MM.1S (cell line): ENCODE measurements at regions not wholly inside any gene's neighbourhood (a gene's known extent, or its start where the extent isn't known, plus 50 kb on each side); places are given as distances from the start of the nearest gene placed in this dataset.

ENCODE experiments used
- DNase-seq: peaks from one replicate; pipeline ENCODE4 v3.0.0-alpha.2; 2015
- H2AFZ ChIP-seq: fragments of 300-600 bp; sonication (generic); 2 replicates; pipeline ENCODE4 v1.6.0; 2016; ENCODE audit warnings: antibody characterized with exemption, low read length
- H3F3A ChIP-seq: fragments of 300-600 bp; sonication (generic); 2 replicates; pipeline ENCODE4 v1.6.1; 2016; ENCODE audit warnings: mild to moderate bottlenecking, antibody characterized with exemption, low read length, moderate library complexity, mixed read lengths; ENCODE audit not compliant: insufficient read depth
- H3K27ac ChIP-seq: fragments of 300-600 bp; sonication (generic); 2 replicates; pipeline ENCODE4 v1.5.1; 2016; ENCODE audit warnings: mild to moderate bottlenecking, low read length
- H3K27me3 ChIP-seq: fragments of 300-600 bp; sonication (generic); replicated peaks from 2 replicates; pipeline ENCODE4 v1.6.0; 2016; ENCODE audit warnings: low read length; ENCODE audit not compliant: insufficient read depth
- H3K36me3 ChIP-seq: fragments of 300-600 bp; sonication (generic); replicated peaks from 2 replicates; pipeline ENCODE4 v1.6.1; 2016; ENCODE audit warnings: mild to moderate bottlenecking, low read length, mixed read lengths; ENCODE audit not compliant: insufficient read depth
- H3K4me1 ChIP-seq: fragments of 300-600 bp; sonication (generic); 2 replicates; pipeline ENCODE4 v1.6.1; 2016; ENCODE audit warnings: low read length, mixed read lengths
- H3K4me2 ChIP-seq: fragments of 300-600 bp; sonication (generic); 2 replicates; pipeline ENCODE4 v1.6.0; 2016; ENCODE audit warnings: low read depth, low read length
- H3K4me3 ChIP-seq: fragments of 300-600 bp; sonication (generic); 2 replicates; pipeline ENCODE4 v1.5.1; 2016; ENCODE audit warnings: low read length, mixed read lengths
- H3K79me2 ChIP-seq: fragments of 300-600 bp; sonication (generic); 2 replicates; pipeline ENCODE4 v1.6.1; 2016; ENCODE audit warnings: mixed run types, low read length, mixed read lengths
- H3K9ac ChIP-seq: fragments of 300-600 bp; sonication (generic); 2 replicates; pipeline ENCODE4 v1.6.1; 2016; ENCODE audit warnings: low read length, mixed read lengths
- H3K9me2 ChIP-seq: fragments of 300-600 bp; sonication (generic); replicated peaks from 2 replicates; pipeline ENCODE4 v1.6.1; 2016; ENCODE audit warnings: mild to moderate bottlenecking, low read length, mixed read lengths; ENCODE audit not compliant: insufficient read depth
- H3K9me3 ChIP-seq: fragments of 300-600 bp; sonication (generic); replicated peaks from 2 replicates; pipeline ENCODE4 v1.6.1; 2016; ENCODE audit warnings: mild to moderate bottlenecking, low read length, mixed read lengths; ENCODE audit not compliant: insufficient read depth
- H4K20me1 ChIP-seq: fragments of 300-600 bp; sonication (generic); 2 replicates; pipeline ENCODE4 v1.6.1; 2016; ENCODE audit warnings: mild to moderate bottlenecking, low read length, moderate library complexity, mixed read lengths; ENCODE audit not compliant: insufficient read depth
- CTCF ChIP-seq: fragments of 300-600 bp; sonication (generic); IDR thresholded peaks from 2 replicates; pipeline ENCODE4 v1.5.1; 2016; ENCODE audit warnings: antibody characterized with exemption, low read length, mixed read lengths
- EZH2 ChIP-seq: fragments of 300-600 bp; sonication (generic); optimal IDR thresholded peaks from 2 replicates; pipeline ENCODE3; 2017; ENCODE audit warnings: low read depth, mild to moderate bottlenecking, antibody characterized with exemption, low read length, mixed read lengths
- EZH2phosphoT487 ChIP-seq: fragments of 300-600 bp; sonication (generic); IDR thresholded peaks from 2 replicates; pipeline ENCODE4 v1.6.1; 2018; ENCODE audit warnings: antibody characterized with exemption, low read length

GRCh38 chr6:48714250-48714649 lies 603.3 kb upstream of the PTCHD4 start:
- Histone ChIP-seq H2AFZ (no peak overlapping the region), H3K9me2 (no peaks in the 10 kb centered on the region), H3K9ac (no peak overlapping the region), H3K4me3 (no peak overlapping the region), H3K79me2 (no peaks in the 10 kb centered on the region), H3K4me2 (no peak overlapping the region), H3F3A (no peaks in the 10 kb centered on the region), H3K9me3 (no peaks in the 10 kb centered on the region), H3K27ac (no peak overlapping the region), H3K36me3 (no peaks in the 10 kb centered on the region), H3K4me1 (no peaks in the 10 kb centered on the region), H4K20me1 (no peaks in the 10 kb centered on the region), H3K27me3 (no peaks in the 10 kb centered on the region)
- no peak for TF ChIP-seq CTCF
- TF ChIP-seq EZH2, result no peak
- TF ChIP-seq EZH2phosphoT487, result no peak
- no peak for DNase-seq

GRCh38 chr6:48713612-48714011 lies 602.6 kb upstream of the PTCHD4 start:
- no peaks in the 10 kb centered on the region for H3K4me1 ChIP-seq
- H3K9me3 ChIP-seq, result no peaks in the 10 kb centered on the region
- H3F3A ChIP-seq, result no peaks in the 10 kb centered on the region
- H2AFZ ChIP-seq, result no peak overlapping the region
- H3K4me3 ChIP-seq, result no peak overlapping the region
- H3K9me2 ChIP-seq, result no peaks in the 10 kb centered on the region
- DNase-seq, result no peak
- no peaks in the 10 kb centered on the region for H3K36me3 ChIP-seq
- no peaks in the 10 kb centered on the region for H3K79me2 ChIP-seq
- no peak overlapping the region for H3K4me2 ChIP-seq
- H3K27me3 ChIP-seq, result no peaks in the 10 kb centered on the region
- no peak overlapping the region for H3K9ac ChIP-seq
- no peak for TF ChIP-seq EZH2
- no peak overlapping the region for H3K27ac ChIP-seq
- H4K20me1 ChIP-seq, result no peaks in the 10 kb centered on the region

GRCh38 chr6:48706310-48706709 lies 595.3 kb upstream of the PTCHD4 start:
- H3F3A ChIP-seq, result no peaks in the 10 kb centered on the region
- no peaks in the 10 kb centered on the region for H3K9me3 ChIP-seq
- no peak for DNase-seq

GRCh38 chr6:48701572-48701971 lies 590.6 kb upstream of the PTCHD4 start:
- DNase-seq, result no peak
- Histone ChIP-seq H3K4me3 (no peak overlapping the region), H3K79me2 (no peaks in the 10 kb centered on the region), H2AFZ (no peak overlapping the region), H3K27me3 (no peaks in the 10 kb centered on the region), H3K4me2 (no peak overlapping the region), H3K9ac (no peak overlapping the region), H3K9me2 (no peaks in the 10 kb centered on the region), H3K9me3 (no peaks in the 10 kb centered on the region), H3K4me1 (no peaks in the 10 kb centered on the region), H4K20me1 (no peaks in the 10 kb centered on the region), H3K36me3 (no peaks in the 10 kb centered on the region), H3K27ac (no peak overlapping the region), H3F3A (no peaks in the 10 kb centered on the region)
- TF ChIP-seq CTCF, result no peak
- no peak for TF ChIP-seq EZH2
- TF ChIP-seq EZH2phosphoT487, result no peak

More at GRCh38 chr6:48706310-48706709, 595.3 kb upstream of the PTCHD4 start:
- H3K4me1 ChIP-seq, result no peaks in the 10 kb centered on the region
- no peaks in the 10 kb centered on the region for H3K27me3 ChIP-seq
- no peak overlapping the region for H3K9ac ChIP-seq
- H4K20me1 ChIP-seq, result no peaks in the 10 kb centered on the region
- H2AFZ ChIP-seq, result no peak overlapping the region
- no peak overlapping the region for H3K27ac ChIP-seq
- no peak overlapping the region for H3K4me2 ChIP-seq
- no peak overlapping the region for H3K4me3 ChIP-seq
- no peaks in the 10 kb centered on the region for H3K79me2 ChIP-seq
- no peaks in the 10 kb centered on the region for H3K36me3 ChIP-seq
- TF ChIP-seq EZH2phosphoT487, result no peak
- no peak for TF ChIP-seq CTCF
- no peak for TF ChIP-seq EZH2
- H3K9me2 ChIP-seq, result no peaks in the 10 kb centered on the region
